Stimulated activated CD8-positive, alpha-beta memory T cell treated with anti-CD3 and anti-CD28 coated beads, Interleukin-4, amount 100 ng/mL, for 4 hours (primary cell): ENCODE measurements at regions not wholly inside any gene's neighbourhood (a gene's known extent, or its start where the extent isn't known, plus 50 kb on each side); places are given as distances from the start of the nearest gene placed in this dataset.
"Not testable (repeated sequence)": the region's sequence is repeated elsewhere in the genome, so short reads cannot be mapped to it uniquely, and the experiment has no call there.

Source experiments
- DNase-seq, 2 donors: peaks; one replicate each; pipeline ENCODE4 v3.0.0-alpha.2; 2020; ENCODE audit warnings: low read depth in 2 of 2, low spot score in 1 of 2

DNA sequence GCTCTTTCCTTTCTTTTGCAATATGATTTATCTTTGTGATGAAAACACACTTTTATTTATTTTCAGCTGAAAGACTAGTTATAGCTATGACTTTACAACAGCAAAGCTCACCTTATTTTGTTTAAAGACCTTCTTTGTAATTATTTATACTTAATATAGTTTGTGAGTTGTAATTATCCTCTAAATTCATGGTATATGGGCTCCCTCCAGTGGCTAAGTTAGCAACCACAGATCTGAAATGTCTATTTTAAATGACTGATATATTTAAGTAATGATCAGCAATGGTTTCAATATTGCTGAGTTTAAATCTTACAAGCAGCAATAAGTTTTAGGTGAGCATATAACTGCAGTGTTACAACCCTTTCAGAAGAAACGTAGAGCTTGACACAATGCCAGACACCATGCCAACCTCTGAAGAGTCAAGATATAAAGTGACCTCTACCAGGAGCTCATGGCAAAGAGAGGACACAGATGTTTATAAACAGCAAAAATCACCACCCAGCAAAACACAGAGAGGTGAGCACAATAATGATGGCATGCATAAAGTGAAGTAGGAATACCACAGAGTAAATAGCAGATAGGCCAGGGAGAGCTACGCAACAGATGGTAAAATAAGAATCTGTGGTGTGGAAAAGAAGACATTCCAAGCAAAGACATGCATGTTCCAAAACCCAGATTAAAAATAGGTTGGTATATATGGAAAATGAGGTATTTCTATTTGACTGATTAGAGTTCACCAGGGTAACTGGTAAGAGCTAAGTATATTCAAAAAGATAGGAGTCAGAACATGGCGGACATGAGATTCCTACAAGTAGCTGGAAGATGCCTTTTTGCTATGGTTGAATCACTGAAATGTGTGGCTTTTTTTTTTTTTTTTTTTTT, 143.7 kb upstream of the ZNF385D start:
- no peak for DNase-seq

DNA sequence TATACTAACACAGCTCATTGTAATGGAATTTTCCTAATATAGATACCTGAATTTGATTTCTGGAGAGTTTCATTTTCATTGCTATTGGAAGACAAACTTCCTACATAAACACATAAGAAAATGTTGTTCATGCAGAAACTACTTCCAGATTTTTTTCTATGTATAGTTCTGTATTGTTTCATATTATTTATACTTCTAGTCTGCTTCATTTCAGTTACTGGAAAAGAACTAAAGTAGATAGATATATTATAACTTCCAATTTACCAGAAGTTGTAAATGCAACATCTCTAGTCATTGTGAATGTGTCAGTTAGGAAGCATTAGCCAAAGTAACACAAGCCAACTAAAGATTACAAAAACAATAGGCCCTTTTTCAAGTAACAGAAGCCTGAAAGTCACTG, 147.3 kb upstream of the ZNF385D start:
- DNase-seq, result no peak

DNA sequence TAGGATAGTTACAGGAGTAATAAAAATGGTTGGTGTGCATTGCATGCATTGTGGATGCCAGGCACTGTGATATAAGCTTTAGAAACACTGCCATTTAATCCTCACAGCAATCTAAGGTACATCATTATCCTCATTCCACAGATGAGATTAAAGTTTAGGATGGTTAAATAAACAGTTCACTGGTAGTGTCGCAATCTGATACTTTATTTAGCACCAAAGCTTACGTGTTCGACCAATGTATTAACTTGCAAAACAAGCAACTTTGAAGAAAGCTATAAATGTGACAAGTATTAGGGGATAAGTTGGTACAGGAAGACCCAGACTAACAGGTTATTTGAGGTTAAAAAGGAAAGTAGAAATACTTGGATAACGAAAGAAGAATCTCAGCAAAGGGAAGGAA, 150.5 kb upstream of the ZNF385D start:
- DNase-seq, result no peak

- no peak for DNase-seq
Observed at GRCh38 chr3:21902956-21903355, 151.9 kb upstream of the ZNF385D start.

DNA sequence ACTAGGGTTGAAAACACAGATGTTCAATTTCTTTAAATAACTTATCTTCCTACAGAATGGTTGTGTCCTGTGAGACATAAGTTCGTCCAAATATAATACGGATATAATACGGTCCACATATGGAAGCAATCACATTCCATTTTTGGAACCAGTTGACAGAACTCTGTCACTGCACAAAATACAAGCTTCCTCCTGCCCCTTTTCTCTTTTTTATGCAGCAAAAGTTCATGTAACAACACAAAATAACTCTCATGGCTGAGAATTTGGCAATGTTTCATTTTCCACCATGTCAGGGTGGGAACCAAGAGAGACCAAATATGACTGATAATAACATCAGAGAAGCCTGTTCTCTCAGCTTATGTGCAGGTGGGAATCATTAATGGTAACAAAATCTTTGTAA, 158.1 kb upstream of the ZNF385D start:
- DNase-seq, result no peak

DNA sequence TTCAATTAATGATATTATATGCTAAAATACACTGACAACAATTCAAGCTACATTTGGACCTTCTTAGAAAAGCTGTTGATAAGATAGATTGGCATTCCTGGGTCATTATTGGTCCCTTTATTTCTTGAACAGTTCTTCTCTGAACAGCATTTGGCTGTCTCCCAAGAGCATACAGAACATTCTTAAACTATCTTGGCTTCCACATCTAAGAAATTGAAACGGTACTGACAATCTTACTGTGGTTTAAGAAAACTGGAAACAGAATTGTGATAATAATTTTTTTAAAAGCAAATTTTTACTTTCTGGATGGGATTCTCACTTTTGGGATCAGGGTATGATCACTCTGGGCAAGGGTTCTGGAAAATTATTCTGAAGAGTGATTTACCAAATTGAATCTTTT, 161.7 kb upstream of the ZNF385D start:
- no peak for DNase-seq

DNA sequence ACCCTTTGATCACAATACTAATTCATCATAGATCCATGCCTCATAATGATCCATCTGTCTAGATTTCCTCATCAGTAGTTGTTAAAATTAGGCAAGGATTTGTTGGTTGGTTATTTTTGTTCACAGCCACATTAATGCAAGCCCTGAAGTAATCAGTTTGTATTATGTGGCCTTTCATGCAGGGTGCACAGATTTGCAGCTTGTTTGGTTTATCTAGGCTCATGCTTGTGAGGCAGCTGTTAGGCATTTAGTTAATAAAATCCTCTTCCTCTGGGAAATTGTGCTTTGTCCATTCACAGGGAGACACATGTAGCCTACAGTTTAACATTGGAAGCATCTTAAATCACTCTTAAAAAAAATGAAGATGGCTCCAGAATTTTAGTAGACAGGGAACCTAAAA, 162.8 kb upstream of the ZNF385D start:
- no peak for DNase-seq

DNA sequence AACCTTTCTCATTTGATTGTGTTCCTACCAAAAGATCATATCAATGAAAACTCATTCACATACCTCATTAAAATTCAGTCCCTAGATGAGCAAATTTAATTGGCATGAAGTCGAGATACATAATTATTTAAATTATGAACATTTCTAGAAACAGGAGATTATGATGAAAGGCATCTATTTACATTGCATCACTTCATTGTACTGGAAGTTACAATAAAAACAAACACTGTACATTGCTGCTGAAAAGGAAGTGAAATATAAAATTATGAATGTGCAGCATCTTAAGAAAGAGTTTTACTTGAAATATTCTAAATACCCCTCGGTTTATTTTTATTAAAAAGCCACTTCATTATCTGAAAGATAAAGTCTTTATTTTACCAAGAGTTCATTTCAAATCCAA, 163.4 kb upstream of the ZNF385D start:
- DNase-seq, result no peak

DNA sequence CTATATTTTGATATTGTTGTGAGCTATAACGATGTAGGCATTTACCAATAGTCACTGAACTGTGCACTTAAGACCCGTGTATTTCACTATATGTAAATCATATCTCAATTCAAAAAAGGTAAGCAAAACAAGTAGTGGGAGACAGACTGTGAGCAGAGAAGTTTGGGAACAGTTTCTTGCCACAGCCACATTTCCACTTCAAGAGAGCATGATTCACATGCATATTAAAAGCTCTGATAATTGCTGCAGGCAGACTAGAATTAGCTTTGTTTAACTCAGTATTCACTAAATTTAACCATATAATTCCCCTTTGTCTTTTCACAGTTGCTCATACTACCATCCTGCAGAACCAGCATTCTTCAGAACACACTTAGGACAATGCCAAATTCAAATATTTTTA, 168.4 kb upstream of the ZNF385D start:
- DNase-seq, result no peak

GRCh38 chr3:21920421-21920861, 169.4 kb upstream of the ZNF385D start:
- DNase-seq, result no peak

DNA sequence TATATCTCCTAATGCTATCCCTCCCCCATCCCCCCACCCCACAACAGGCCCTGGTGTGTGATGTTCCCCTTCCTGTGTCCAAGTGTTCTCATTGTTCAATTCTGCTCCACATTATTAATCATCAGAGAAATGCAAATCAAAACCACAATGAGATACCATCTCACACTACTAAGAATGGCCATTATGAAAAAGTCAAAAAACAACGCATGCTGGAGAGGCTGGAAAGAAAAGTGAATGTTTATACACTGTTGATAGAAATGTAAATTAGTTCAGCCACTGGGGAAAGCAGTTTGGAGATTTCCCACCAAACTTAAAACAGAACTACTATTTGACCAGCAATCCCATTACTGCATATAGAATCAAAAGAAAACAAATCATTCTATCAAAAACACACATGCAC, 172.1 kb upstream of the ZNF385D start:
- not testable (repeated sequence) for DNase-seq

- no peak for DNase-seq
Observed at GRCh38 chr3:21927261-21927660, 176.3 kb upstream of the ZNF385D start.

GRCh38 chr3:21934591-21934990, 183.6 kb upstream of the ZNF385D start:
- no peak for DNase-seq

GRCh38 chr3:21936207-21936606, 185.2 kb upstream of the ZNF385D start:
- no peak for DNase-seq

GRCh38 chr3:21938267-21938681, 187.3 kb upstream of the ZNF385D start:
- DNase-seq, result no peak

- DNase-seq, result no peak
Observed at GRCh38 chr3:21942328-21942727, 191.3 kb upstream of the ZNF385D start.

GRCh38 chr3:21944251-21944650, 193.2 kb upstream of the ZNF385D start:
- DNase-seq, result no peak

- no peak for DNase-seq
Observed at GRCh38 chr3:21952856-21953255, 201.8 kb upstream of the ZNF385D start.

GRCh38 chr3:21954709-21955108, 203.7 kb upstream of the ZNF385D start:
- no peak for DNase-seq

- DNase-seq, result no peak
Observed at GRCh38 chr3:21955406-21955805, 204.4 kb upstream of the ZNF385D start.

DNA sequence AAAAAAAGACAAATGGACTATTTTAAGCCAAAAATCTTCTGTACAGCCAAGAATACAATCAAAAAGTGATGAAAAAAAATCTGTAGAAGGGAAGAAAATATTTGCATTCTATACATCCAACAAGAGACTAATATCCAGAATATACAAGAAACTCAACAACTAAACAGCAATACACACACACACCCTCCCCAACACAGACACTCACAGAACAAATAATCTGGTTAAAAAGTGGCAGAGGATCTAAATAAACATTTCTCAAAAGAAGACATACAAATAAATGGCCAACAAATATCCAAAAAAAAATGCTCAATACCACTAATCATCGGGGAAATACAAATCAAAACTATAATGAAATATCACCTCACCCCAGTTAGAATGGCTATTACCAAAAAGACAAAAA, 209.0 kb upstream of the ZNF385D start:
- DNase-seq, result no peak

GRCh38 chr3:21962456-21962855, 211.4 kb upstream of the ZNF385D start:
- no peak for DNase-seq

DNA sequence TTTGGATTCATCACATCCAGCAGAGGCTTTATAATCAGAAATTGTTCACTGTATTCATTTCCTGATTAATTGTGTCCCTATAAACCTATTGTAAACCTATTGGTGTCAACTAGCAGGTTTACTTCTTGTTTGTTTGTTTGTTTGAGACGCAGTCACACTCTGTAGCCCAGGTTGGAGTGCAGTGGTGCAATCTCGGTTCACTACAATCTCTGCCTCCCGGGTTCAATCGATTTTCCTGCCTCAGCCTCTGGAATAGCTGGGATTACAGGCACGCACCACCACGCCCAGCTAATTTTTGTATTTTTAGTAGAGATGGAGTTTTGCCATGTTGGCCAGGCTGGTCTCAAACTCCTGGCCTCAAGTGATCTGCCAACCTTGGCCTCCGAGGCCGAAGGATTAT, 215.4 kb upstream of the ZNF385D start:
- DNase-seq, result not testable (repeated sequence)
